GM18508 (cell line): ENCODE measurements at regions not wholly inside any gene's neighbourhood (a gene's known extent, or its start where the extent isn't known, plus 50 kb on each side); places are given as distances from the start of the nearest gene placed in this dataset.

Source experiments
- ATAC-seq: cut with Tn5 transposase; IDR thresholded peaks from one replicate; pipeline ENCODE4 v1.9.1; 2021; ENCODE audit warnings: moderate number of reproducible peaks; ENCODE audit not compliant: insufficient read depth, unreplicated experiment

GRCh38 chr2:56688661-56689060 lies 504.9 kb downstream of the CCDC85A start:
- ATAC-seq, result no peak

- ATAC-seq, result no peak
Measured at GRCh38 chr2:56693501-56693900, 509.7 kb downstream of the CCDC85A start.

- ATAC-seq, result no peak
Measured at GRCh38 chr2:56703001-56703400, 519.2 kb downstream of the CCDC85A start.

GRCh38 chr2:56705713-56706112 lies 521.9 kb downstream of the CCDC85A start:
- no peak for ATAC-seq

- ATAC-seq, result no peak
Measured at GRCh38 chr2:56707218-56707617, 523.4 kb downstream of the CCDC85A start.

DNA sequence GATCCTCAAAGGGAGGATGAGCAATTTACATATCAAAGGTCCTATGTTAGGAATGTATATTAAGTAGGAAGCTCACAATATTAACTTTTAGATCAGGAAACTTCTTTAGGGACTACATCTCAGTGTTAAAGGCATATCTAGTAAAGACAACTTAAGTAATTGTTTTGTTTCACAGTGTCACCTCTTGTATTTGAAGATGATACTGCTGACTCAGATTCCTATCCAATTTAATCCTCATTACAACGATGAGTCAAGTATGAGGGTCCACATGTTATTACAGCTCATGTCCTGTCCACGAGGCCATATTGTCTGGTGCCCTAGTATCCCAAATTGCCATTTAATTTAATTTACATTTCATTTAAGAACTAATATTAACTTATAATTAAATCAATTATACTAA lies 523.9 kb downstream of the CCDC85A start:
- no peak for ATAC-seq

GRCh38 chr2:56709181-56709580 lies 525.4 kb downstream of the CCDC85A start:
- no peak for ATAC-seq

DNA sequence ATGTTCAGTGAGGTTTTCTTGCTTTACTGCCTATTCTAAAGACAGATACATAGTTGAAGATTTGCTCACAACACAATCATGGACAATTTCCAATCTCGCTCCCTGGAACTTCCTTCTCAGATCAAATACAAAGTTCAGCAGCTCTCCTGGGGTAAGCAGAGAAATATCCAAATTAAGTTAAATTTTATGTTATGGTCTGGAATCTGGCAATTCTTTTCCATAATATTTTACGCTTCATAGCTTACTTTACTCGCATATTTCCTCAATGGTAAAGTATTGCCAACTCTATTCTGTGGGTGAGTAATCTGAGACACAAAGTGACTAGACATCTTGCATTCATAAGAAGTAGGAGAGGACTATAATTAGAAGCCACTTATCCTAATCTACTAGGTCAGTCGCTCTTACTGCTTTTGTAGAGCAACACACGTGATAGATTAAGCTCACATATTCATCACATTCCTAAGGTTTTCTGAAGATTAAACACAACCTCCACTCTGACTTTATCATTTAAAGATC lies 529.4 kb downstream of the CCDC85A start:
- no peak for ATAC-seq

- no peak for ATAC-seq
Measured at GRCh38 chr2:56713978-56714377, 530.2 kb downstream of the CCDC85A start.

DNA sequence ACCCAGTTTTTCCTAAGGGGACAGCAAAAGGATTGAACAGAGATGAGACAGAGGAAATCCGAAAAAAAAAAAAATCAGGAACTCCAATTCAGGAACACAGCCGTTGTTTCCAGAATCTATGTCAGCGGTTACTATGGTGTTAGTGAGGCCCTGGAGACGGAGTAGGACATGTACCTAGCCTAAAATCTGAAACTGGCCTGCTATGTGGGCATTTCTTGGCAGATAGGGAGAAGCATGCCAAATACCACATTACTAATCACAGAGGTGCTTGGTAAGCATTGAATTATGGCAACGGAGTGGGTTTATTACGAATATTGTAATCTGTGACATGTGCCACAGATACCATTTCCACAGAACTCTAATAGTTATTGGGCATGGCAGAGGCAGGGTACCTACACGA lies 530.6 kb downstream of the CCDC85A start:
- no peak for ATAC-seq

GRCh38 chr2:56715683-56716082 lies 531.9 kb downstream of the CCDC85A start:
- no peak for ATAC-seq

DNA sequence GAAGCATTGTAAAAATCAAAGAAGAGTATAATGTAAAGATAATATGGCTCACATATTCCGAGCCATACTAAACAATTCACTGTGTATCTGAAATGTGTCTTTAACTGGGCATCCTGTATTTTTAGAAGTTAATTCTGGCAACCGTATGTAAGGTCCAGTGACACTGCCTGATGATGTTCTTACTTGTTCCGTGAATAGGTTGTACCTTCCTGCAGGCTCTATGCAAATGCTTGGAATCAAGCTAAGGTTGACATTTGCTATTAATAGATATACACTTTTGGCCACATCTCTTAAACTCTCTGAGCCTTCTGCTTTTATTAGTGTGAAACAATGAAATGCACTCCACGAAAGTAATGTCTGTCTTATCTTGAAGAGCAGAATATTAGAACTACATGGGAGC lies 534.6 kb downstream of the CCDC85A start:
- no peak for ATAC-seq

GRCh38 chr2:56729212-56729611 lies 545.4 kb downstream of the CCDC85A start:
- ATAC-seq, result no peak

- no peak for ATAC-seq
Measured at GRCh38 chr2:56732946-56733345, 549.2 kb downstream of the CCDC85A start.

DNA sequence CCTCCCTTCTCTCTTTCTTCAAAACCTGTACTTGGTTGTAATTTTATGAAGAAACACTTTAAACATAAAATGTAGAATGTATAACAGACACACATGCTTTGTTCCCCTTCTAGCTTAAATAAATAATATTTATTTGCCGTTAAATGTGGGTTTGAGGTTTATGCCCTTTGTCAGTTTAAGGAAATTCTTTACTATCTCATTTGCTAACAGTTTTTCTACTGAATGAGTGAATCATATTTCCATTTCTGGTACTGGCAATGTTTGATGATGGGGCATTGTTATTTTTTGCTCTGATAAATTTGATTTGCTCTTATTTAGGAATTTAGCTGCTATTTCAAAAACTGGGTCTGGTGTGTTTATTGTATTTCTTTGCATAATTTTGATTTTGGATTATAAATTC lies 555.6 kb downstream of the CCDC85A start:
- no peak for ATAC-seq

- no peak for ATAC-seq
Measured at GRCh38 chr2:56741601-56742102, 557.9 kb downstream of the CCDC85A start.

GRCh38 chr2:56743807-56744206 lies 560.0 kb downstream of the CCDC85A start:
- no peak for ATAC-seq

DNA sequence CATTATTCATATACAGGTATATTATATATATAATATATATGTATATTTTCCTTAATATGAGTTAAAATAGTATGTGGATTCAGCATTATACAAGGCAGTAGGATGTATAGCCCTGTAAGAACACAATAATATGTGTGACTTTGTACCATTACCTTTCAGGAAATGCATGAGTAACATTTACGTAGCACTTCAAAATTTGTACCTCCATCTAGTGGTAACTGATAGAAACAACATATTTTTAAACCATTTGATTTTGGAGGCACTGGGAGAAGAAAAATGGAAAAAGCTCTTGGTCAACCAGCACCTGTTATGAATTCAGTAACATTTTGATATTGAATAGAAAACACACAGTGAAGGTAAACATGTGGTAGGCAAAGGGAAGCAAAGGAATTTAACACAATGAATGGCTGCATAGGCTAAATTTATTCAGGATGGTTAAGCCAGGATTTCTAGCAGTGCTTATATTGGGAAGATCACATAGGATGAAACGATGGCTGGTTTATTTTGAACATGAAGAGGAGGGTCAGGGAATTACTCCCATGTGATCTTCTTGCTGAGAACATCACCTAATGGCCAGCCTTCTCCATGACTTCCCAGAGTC lies 565.5 kb downstream of the CCDC85A start:
- ATAC-seq, result no peak

DNA sequence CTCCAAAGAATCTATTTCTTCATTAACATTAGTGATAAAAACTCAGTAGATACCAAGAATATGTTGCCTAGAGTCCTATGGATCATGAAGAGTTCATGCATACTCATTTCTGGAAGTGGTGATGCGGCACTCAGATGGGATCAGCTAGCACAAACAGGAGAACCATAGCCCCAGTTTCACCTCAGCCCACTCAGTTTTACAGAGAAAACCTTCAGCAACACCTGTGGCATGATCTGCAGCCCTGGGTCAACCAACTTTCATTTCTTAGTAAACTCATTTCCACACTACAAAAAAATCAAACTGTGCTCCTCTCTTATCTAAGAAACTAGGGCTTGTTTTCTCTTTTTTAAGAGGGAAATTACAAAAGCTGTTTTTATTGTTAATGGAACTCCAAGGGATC lies 569.4 kb downstream of the CCDC85A start:
- ATAC-seq, result no peak

DNA sequence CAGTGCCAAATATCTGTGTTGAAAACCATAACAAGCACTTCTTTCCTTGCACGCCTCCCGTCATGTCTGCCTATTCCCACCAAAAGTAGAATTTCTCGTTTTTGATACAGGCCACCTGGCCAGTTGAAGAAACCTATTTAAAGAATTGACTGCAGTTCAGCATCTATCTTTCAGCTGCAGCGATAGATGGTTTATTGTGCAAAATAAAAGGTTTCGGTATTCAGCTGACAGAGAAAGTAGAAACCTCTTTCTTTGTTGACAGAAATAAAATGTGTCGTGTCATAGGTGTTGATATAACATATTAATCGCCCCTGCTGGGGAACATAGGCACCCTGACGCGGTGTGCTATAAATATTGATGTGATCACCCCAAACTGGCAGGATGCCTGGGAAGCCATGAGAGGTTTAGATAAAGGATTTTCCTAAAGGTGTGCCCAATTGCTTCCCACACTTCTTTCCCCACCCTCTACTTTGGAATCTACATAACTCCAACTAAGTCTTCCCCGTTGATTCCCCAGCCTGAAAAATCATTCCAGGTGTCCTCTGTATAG lies 570.4 kb downstream of the CCDC85A start:
- ATAC-seq, result no peak

DNA sequence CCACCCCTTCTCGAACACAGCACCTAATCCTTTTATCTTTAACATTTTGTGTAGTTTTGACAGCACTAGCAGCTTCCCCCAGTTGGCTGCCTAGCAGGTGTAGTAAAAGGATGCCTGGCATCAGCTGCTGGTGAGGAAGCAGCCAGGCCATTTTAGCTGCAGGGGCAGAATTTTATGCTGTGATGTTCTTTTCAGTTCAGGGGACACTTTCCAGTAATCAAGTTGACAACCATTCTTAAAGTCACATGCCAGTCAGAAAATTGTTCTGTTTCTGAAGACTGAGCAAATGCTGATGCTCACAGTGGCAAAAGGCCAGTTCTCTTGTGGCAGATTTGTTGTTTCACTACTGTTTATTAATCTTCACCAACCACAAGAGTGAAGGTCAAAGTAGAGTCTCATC lies 570.8 kb downstream of the CCDC85A start:
- no peak for ATAC-seq

DNA sequence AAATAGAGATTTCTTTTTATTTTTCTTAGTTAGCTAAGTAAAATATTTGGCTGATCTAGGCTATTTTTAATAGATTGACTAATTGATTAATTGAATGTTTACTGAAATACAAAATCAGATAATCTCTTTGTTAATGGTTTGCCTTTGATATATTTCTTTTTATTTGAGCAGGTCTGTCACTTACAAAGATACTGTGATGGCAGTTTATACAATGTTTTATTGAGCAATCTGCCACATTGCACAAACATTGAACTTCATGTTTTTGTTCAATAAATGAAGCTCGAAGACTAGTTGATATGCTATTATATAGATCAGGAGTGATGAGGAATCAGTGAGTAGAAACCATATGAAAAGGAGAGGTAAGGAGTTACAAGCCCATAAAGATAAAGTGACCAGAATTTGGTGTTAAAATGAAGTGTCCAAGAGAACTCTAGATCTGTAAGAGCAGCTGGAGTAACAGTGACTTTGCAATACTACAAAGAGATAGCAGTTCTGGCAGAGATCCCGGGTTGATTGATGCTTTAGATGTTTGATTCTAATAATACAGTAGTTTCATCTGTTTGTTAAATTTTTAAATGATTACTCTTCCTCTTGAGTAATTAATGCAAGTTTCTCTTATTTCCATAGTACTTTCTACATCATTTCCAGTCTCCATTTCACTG lies 574.2 kb downstream of the CCDC85A start:
- no peak for ATAC-seq
